ENCODE measurements at regions not wholly inside any gene's neighbourhood (a gene's known extent, or its start where the extent isn't known, plus 50 kb on each side); places are given as distances from the start of the nearest gene placed in this dataset.

- H3K27ac Mint-ChIP-seq = no peak overlapping the region
- peaks cover 38% of the 10 kb centered on the region for H3K4me1 Mint-ChIP-seq
- no peak overlapping the region for H3K4me3 Mint-ChIP-seq
- ChIA-PET POLR2A (no interaction called here), CTCF (no interaction called here)
- no peaks in the 10 kb centered on the region for H3K9me3 Mint-ChIP-seq
- DNase-seq (ENCODE audit: low spot score) (no peak), ATAC-seq (no peak)
- peaks cover 4% of the 10 kb centered on the region; the same call in 1 of the 2 replicates for H3K27me3 Mint-ChIP-seq (ENCODE audit: low read depth)
- no peak for TF ChIP-seq SP1 (CRISPR knock-in tag; conservative IDR thresholded peaks at IDR 0.05)
- no peaks in the 10 kb centered on the region for H3K36me3 Mint-ChIP-seq
Observed at GRCh38 chr16:65309354-65309753, 187.5 kb upstream of the CDH11 start.

- no peak overlapping the region for H3K4me3 Mint-ChIP-seq
- ATAC-seq (no peak), DNase-seq (ENCODE audit: low spot score) (no peak)
- H3K27ac Mint-ChIP-seq = no peak overlapping the region
- no peaks in the 10 kb centered on the region; the same call in 1 of the 2 replicates for H3K9me3 Mint-ChIP-seq
- ChIA-PET CTCF (no interaction called here), POLR2A (no interaction called here)
- no peak for TF ChIP-seq IRF1 (CRISPR knock-in tag; IDR thresholded peaks at IDR 0.05)
- TF ChIP-seq MAX (CRISPR knock-in tag; IDR thresholded peaks at IDR 0.05) = no peak
- no peak for TF ChIP-seq USF2 (CRISPR knock-in tag; IDR thresholded peaks at IDR 0.05)
- TF ChIP-seq FOXP4 (CRISPR knock-in tag; IDR thresholded peaks at IDR 0.05) = no peak
- TF ChIP-seq CTCF (IDR thresholded peaks at IDR 0.05) = no peak
- no peak for TF ChIP-seq SMAD3 (CRISPR knock-in tag; IDR thresholded peaks at IDR 0.05; ENCODE audit: borderline replicate concordance)
- TF ChIP-seq ZBTB21 (CRISPR knock-in tag; IDR thresholded peaks at IDR 0.05; ENCODE audit: borderline replicate concordance) = no peak
- no peak for TF ChIP-seq E2F4 (CRISPR knock-in tag; IDR thresholded peaks at IDR 0.05; ENCODE audit: borderline replicate concordance, low read depth)
- no peak for TF ChIP-seq ZNF416 (CRISPR knock-in tag; IDR thresholded peaks at IDR 0.05)
- TF ChIP-seq CDX4 (CRISPR knock-in tag; IDR thresholded peaks at IDR 0.05; ENCODE audit: borderline replicate concordance) = no peak
- TF ChIP-seq USF1 (CRISPR knock-in tag; IDR thresholded peaks at IDR 0.05) = no peak
- no peak for TF ChIP-seq NR3C1 (CRISPR knock-in tag; conservative IDR thresholded peaks at IDR 0.05; ENCODE audit: low read depth)
- no peak for TF ChIP-seq ATF3 (CRISPR knock-in tag; conservative IDR thresholded peaks at IDR 0.05)
- no peak for TF ChIP-seq ETV6 (CRISPR knock-in tag; IDR thresholded peaks at IDR 0.05)
- H3K36me3 Mint-ChIP-seq = no peaks in the 10 kb centered on the region
- 0 out of 2 replicates have a peak, but pooled peaks cover 3% of the 10 kb centered on the region for H3K27me3 Mint-ChIP-seq (ENCODE audit: low read depth)
- peaks cover 38% of the 10 kb centered on the region for H3K4me1 Mint-ChIP-seq
Observed at GRCh38 chr16:65308506-65308905, 186.6 kb upstream of the CDH11 start.

Data from WTC11 (cell line).